Activated B cell treated with CpG ODN at 0.5 μM for 24 hours (primary cell): ENCODE measurements at regions not wholly inside any gene's neighbourhood (a gene's known extent, or its start where the extent isn't known, plus 50 kb on each side); places are given as distances from the start of the nearest gene placed in this dataset.

Source experiments
- ATAC-seq: fragments of 200-7000 bp; cut with Tn5 transposase; one replicate; pipeline ENCODE4 v1.10.0; 2021; ENCODE audit warnings: low read depth, mild to moderate bottlenecking, moderate library complexity
- CTCF ChIA-PET: fragments of 350-600 bp; sonication (Branson Sonifier 250); formaldehyde crosslinking; loops from one replicate; lab custom pipeline; 2021; ENCODE audit warnings: antibody characterized with exemption; lab: Charles Lee
- POLR2A ChIA-PET: fragments of 350-600 bp; sonication (Branson Sonifier 250); formaldehyde crosslinking; loops from one replicate; lab custom pipeline; 2021; ENCODE audit warnings: antibody characterized with exemption; lab: Charles Lee
- DNase-seq: peaks from one replicate; pipeline ENCODE4 v3.0.0; 2022
- H3K27ac Mint-ChIP-seq: one replicate; pipeline ENCODE4 v1.8.0; 2020; ENCODE audit warnings: mixed read lengths
- H3K27me3 Mint-ChIP-seq: one replicate; pipeline ENCODE4 v1.8.0; 2021; ENCODE audit warnings: mixed read lengths
- H3K36me3 Mint-ChIP-seq: one replicate; pipeline ENCODE4 v1.8.0; 2021; ENCODE audit warnings: low read depth, mixed read lengths
- H3K4me1 Mint-ChIP-seq: one replicate; pipeline ENCODE4 v1.8.0; 2021; ENCODE audit warnings: mixed read lengths
- H3K4me3 Mint-ChIP-seq: one replicate; pipeline ENCODE4 v1.8.0; 2020; ENCODE audit warnings: mild to moderate bottlenecking, mixed read lengths
- H3K9me3 Mint-ChIP-seq: one replicate; pipeline ENCODE4 v1.8.0; 2020; ENCODE audit warnings: mixed read lengths
- intact Hi-C: fragments of 100-400 bp; cut with micrococcal nuclease; formaldehyde crosslinking; loops from one replicate; pipeline ENCODE4 v1.15.1; 2024
- TF ChIP-seq, protein P1 (sequence below): fragments of 200-600 bp; IDR thresholded peaks from one replicate; pipeline ENCODE4 v1.8.0; 2022; ENCODE audit warnings: antibody characterized with exemption, mild to moderate bottlenecking

DNA sequence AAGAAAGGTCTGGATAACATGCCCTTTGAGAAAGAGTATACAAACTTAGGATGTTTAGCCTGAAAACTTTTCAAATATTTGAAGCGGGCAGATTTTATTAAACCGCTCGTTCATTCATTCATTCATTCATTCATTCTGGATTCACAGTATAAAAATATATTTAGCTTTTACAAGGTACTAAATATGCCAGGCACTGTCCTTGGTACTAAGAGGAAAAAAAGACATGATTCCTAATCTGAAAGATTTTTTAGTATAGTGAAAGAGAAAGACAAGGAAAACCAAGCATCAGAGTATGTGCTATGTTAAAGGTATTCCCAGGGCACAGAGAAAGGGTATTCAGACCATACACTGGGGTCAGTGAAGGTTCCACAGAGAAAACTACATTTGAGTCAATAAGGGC is 299.7 kb downstream of the BCAT1 start:
- Mint-ChIP-seq H3K4me3 (no peak overlapping the region), H3K27ac (no peak overlapping the region)
- TF ChIP-seq, protein P1, sequence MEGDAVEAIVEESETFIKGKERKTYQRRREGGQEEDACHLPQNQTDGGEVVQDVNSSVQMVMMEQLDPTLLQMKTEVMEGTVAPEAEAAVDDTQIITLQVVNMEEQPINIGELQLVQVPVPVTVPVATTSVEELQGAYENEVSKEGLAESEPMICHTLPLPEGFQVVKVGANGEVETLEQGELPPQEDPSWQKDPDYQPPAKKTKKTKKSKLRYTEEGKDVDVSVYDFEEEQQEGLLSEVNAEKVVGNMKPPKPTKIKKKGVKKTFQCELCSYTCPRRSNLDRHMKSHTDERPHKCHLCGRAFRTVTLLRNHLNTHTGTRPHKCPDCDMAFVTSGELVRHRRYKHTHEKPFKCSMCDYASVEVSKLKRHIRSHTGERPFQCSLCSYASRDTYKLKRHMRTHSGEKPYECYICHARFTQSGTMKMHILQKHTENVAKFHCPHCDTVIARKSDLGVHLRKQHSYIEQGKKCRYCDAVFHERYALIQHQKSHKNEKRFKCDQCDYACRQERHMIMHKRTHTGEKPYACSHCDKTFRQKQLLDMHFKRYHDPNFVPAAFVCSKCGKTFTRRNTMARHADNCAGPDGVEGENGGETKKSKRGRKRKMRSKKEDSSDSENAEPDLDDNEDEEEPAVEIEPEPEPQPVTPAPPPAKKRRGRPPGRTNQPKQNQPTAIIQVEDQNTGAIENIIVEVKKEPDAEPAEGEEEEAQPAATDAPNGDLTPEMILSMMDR, result no peak

DNA sequence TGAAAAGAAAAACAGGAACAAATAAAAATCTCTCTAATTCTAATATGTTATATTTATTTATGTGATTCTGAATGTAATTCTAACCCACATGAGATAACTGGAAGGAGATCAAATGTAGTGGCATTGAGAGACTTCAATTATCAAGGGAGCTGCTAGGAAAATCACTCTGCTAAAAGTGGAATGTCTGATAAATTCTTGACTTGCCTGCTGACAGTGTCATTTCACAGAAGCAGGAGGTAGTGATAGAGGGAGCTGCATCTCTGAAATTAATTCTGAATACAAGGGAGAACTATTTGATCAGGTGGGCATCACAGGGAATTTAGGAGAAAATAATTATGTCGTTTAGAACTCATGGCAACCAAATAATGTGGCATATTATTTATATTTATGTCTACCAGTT is 303.6 kb downstream of the BCAT1 start:
- ATAC-seq, result no peak
- intact Hi-C loops, result loop anchor here (5.0 kb wide), 1 partner anchor 38 kb away; no protein-coding TSS in a partner anchor
- Mint-ChIP-seq H3K36me3 (no peaks in the 10 kb centered on the region), H3K4me1 (peaks cover 10% of the 10 kb centered on the region), H3K9me3 (no peaks in the 10 kb centered on the region), H3K27ac (no peak overlapping the region), H3K4me3 (no peak overlapping the region), H3K27me3 (no peaks in the 10 kb centered on the region)
- TF ChIP-seq, protein P1, result no peak
- ChIA-PET CTCF (no interaction called here), POLR2A (no interaction called here)
- DNase-seq, result no peak

More for the DNA sequence above, 299.7 kb downstream of the BCAT1 start:
- ATAC-seq, result no peak
- DNase-seq, result no peak
- peaks cover 10% of the 10 kb centered on the region for H3K4me1 Mint-ChIP-seq
- no peaks in the 10 kb centered on the region for H3K36me3 Mint-ChIP-seq
- CTCF ChIA-PET, result no interaction called here
- peaks cover 2% of the 10 kb centered on the region for H3K9me3 Mint-ChIP-seq
- intact Hi-C loops, result loop anchor here (5.0 kb wide), 1 partner anchor 42 kb away; no protein-coding TSS in a partner anchor
- H3K27me3 Mint-ChIP-seq, result no peaks in the 10 kb centered on the region
- POLR2A ChIA-PET, result no interaction called here

DNA sequence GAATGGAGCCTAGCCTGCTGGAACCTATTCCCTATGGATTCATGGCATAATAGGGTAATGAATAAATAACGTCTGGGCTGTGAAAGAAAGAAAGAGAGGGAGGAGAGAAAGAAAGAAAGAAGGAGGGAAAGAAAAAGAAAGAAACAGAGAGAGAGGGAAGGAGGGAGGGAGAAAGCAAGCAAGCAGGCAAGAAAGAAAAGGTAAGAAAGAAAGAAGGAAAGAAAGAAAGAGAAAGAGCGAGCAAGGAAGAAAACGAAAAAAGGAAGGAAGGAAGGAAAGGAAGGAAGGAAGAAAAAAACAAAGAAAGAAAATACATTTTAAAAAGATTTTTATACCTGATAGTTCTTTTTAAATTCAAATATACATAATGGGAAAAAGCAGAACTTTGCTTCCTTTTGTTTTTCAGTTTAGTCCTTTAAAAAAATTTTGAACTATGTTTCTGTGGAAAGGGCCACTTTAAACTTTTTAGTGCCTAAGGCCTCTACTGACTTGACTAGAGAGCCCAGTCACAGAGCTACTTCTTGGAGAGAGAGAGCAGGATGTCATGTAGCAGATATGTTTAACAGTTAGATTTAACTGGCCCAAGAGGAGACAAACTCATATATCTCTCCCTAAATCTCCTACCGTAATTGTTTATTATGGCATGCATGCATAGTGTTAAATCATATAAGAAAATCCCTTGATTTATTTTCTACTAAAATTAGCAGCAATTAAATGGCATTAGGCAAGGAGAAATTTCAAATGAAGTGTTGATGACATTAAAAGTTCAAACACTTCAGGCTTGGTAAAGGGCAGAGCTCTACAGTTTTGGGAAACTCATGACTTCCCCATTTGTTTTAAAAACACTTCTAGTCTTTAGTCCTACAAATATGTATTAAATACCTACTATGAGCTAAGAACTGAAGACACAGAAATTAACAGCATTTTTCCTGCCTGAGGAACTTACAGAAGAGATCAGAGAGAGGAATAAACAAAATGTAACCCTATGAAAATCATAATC is 305.5 kb downstream of the BCAT1 start:
- peaks cover 10% of the 10 kb centered on the region for H3K4me1 Mint-ChIP-seq
- TF ChIP-seq, protein P1, result no peak
- no peak for ATAC-seq
- H3K9me3 Mint-ChIP-seq, result no peaks in the 10 kb centered on the region
- DNase-seq, result no peak
- CTCF ChIA-PET, result no interaction called here
- H3K27me3 Mint-ChIP-seq, result no peaks in the 10 kb centered on the region
- intact Hi-C loops, result no loop called here
- no peak overlapping the region for H3K27ac Mint-ChIP-seq
- no peaks in the 10 kb centered on the region for H3K36me3 Mint-ChIP-seq
- H3K4me3 Mint-ChIP-seq, result no peak overlapping the region
- POLR2A ChIA-PET, result interaction anchor here (0.6 kb wide), 1 partner anchor 371 kb away, joined by 3 read pairs; no protein-coding TSS in a partner anchor

DNA sequence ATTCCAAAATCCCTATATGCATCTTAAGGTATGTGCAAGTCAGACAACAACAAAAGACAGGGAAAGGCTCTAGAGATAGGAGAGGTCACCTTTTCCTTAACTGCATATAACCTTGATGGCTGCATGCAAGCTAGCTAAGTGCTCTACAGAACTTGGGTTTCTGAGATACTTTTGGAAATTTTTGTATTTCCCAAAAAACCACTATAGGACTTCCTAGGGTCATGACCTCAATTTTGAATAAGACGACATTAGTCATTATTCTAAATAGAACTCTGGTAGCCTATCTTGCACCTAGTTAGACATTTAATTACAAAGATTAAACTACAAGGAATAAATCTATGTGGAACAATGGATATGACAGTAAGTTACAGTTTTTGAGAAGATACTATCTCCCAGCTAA is 309.3 kb downstream of the BCAT1 start:
- Mint-ChIP-seq H3K36me3 (no peaks in the 10 kb centered on the region), H3K4me1 (peaks cover 5% of the 10 kb centered on the region), H3K27me3 (no peaks in the 10 kb centered on the region), H3K27ac (no peak overlapping the region), H3K4me3 (no peak overlapping the region), H3K9me3 (no peaks in the 10 kb centered on the region)
- ChIA-PET POLR2A (no interaction called here), CTCF (no interaction called here)
- ATAC-seq, result no peak
- DNase-seq, result no peak
- intact Hi-C loops, result loop anchor here (2.0 kb wide), 1 partner anchor 13 kb away; no protein-coding TSS in a partner anchor
- TF ChIP-seq, protein P1, result no peak

DNA sequence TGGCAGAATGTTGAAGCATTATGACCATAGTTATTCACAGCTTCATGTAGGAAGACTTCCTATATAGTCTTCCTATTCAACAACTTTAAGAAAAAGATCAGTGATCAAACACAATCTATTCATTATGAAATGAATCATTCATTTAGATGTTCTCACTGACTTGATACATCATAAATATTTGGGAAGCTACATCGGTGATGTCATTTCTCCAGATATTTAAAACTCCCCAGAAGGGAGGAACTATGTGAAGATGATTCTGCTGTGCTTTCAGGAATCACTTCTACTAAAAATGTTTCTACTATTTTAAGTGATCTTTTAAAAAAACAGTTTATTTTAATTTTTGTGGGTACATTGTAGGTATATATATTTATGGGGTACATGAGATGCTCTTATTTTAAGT is 316.4 kb downstream of the BCAT1 start:
- H3K4me3 Mint-ChIP-seq, result no peak overlapping the region
- no peaks in the 10 kb centered on the region for H3K36me3 Mint-ChIP-seq
- H3K27me3 Mint-ChIP-seq, result peaks cover 2% of the 10 kb centered on the region
- no peak for DNase-seq
- peaks cover 8% of the 10 kb centered on the region for H3K4me1 Mint-ChIP-seq
- no peak overlapping the region for H3K27ac Mint-ChIP-seq
- ChIA-PET CTCF (no interaction called here), POLR2A (no interaction called here)
- no peaks in the 10 kb centered on the region for H3K9me3 Mint-ChIP-seq
- TF ChIP-seq, protein P1, result no peak
- no peak for ATAC-seq
- intact Hi-C loops, result loop anchor here (5.0 kb wide), 1 partner anchor 1645 kb away; no protein-coding TSS in a partner anchor
